GM23338 (cell line): ENCODE measurements at regions not wholly inside any gene's neighbourhood (a gene's known extent, or its start where the extent isn't known, plus 50 kb on each side); places are given as distances from the start of the nearest gene placed in this dataset.

Experiments used
- ATAC-seq: fragments of 200-7000 bp; cut with Tn5 transposase; 3 replicates; pipeline ENCODE4 v1.9.1; 2020
- DNase-seq: peaks from one replicate; pipeline ENCODE4 v3.0.0-alpha.2; 2015; ENCODE audit warnings: low spot score
- H2AFZ ChIP-seq: fragments of 200-600 bp; sonication (generic); 2 replicates; pipeline ENCODE4 v1.8.0; 2016; ENCODE audit warnings: antibody characterized with exemption, mild to moderate bottlenecking, moderate library complexity
- H3F3A ChIP-seq: fragments of 200-600 bp; sonication (generic); replicated peaks from 2 replicates; pipeline ENCODE4 v1.8.0; 2017; ENCODE audit warnings: antibody characterized with exemption, mixed run types, low read depth
- H3K27ac ChIP-seq: fragments of 200-600 bp; sonication (generic); 2 replicates; pipeline ENCODE4 v1.6.1; 2016; ENCODE audit warnings: low read depth
- H3K27me3 ChIP-seq: fragments of 200-600 bp; sonication (generic); 2 replicates; pipeline ENCODE4 v1.8.0; 2016; ENCODE audit warnings: mild to moderate bottlenecking, mixed run types, moderate library complexity; ENCODE audit not compliant: insufficient read depth
- H3K36me3 ChIP-seq: fragments of 200-600 bp; sonication (generic); 2 replicates; pipeline ENCODE4 v1.8.0; 2016; ENCODE audit warnings: mild to moderate bottlenecking; ENCODE audit not compliant: insufficient read depth
- H3K4me1 ChIP-seq: fragments of 200-600 bp; sonication (generic); 2 replicates; pipeline ENCODE4 v1.8.0; 2016; ENCODE audit warnings: mild to moderate bottlenecking, moderate library complexity; ENCODE audit not compliant: insufficient read depth
- H3K4me2 ChIP-seq: fragments of 200-600 bp; sonication (generic); 2 replicates; pipeline ENCODE4 v1.7.1; 2017; ENCODE audit warnings: mixed run types
- H3K4me3 ChIP-seq: fragments of 200-600 bp; sonication (generic); 2 replicates; pipeline ENCODE4 v1.6.1; 2016; ENCODE audit warnings: mixed run types
- H3K79me2 ChIP-seq: fragments of 200-600 bp; sonication (generic); replicated peaks from 2 replicates; pipeline ENCODE4 v1.8.0; 2017; ENCODE audit warnings: mild to moderate bottlenecking; ENCODE audit not compliant: insufficient read depth
- H3K9me2 ChIP-seq: fragments of 200-600 bp; sonication (generic); 2 replicates; pipeline ENCODE4 v1.8.0; 2017; ENCODE audit not compliant: insufficient read depth
- H4K20me1 ChIP-seq: fragments of 200-600 bp; sonication (generic); replicated peaks from 2 replicates; pipeline ENCODE4 v1.8.0; 2017; ENCODE audit warnings: mild to moderate bottlenecking; ENCODE audit not compliant: insufficient read depth
- H3K27ac Mint-ChIP-seq: 2 replicates; pipeline ENCODE4 v1.8.0; 2020; ENCODE audit warnings: inconsistent platforms, mild to moderate bottlenecking, moderate library complexity, mixed read lengths
- H3K27me3 Mint-ChIP-seq: 3 replicates; pipeline ENCODE4 v1.8.0; 2022; ENCODE audit warnings: low read depth, mild to moderate bottlenecking, moderate library complexity, mixed read lengths, inconsistent platforms; ENCODE audit not compliant: insufficient read depth, poor library complexity
- H3K36me3 Mint-ChIP-seq: 3 replicates; pipeline ENCODE4 v1.8.0; 2021; ENCODE audit warnings: low read depth, mild to moderate bottlenecking, inconsistent platforms, moderate library complexity, mixed read lengths
- H3K4me1 Mint-ChIP-seq: 3 replicates; pipeline ENCODE4 v1.8.0; 2020; ENCODE audit warnings: mild to moderate bottlenecking, inconsistent platforms, mixed read lengths
- H3K4me3 Mint-ChIP-seq: 3 replicates; pipeline ENCODE4 v1.8.0; 2021; ENCODE audit warnings: moderate library complexity, mild to moderate bottlenecking, inconsistent platforms, mixed read lengths
- H3K9me3 Mint-ChIP-seq: 3 replicates; pipeline ENCODE4 v1.8.0; 2020; ENCODE audit warnings: moderate library complexity, mild to moderate bottlenecking, inconsistent platforms, mixed read lengths
- ETS1 ChIP-seq: IDR thresholded peaks from 2 replicates; pipeline ENCODE4 v1.6.1; 2016; ENCODE audit warnings: antibody characterized with exemption
- EZH2 ChIP-seq: fragments of 200-600 bp; sonication (generic); IDR thresholded peaks from one replicate; pipeline ENCODE4 v1.8.0; 2017; ENCODE audit warnings: antibody characterized with exemption, mild to moderate bottlenecking, low read depth; ENCODE audit not compliant: unreplicated experiment
- EZH2phosphoT487 ChIP-seq: fragments of 200-600 bp; sonication (generic); IDR thresholded peaks from one replicate; pipeline ENCODE4 v1.8.1; 2018; ENCODE audit warnings: antibody characterized with exemption; ENCODE audit not compliant: unreplicated experiment
- JUNB ChIP-seq: IDR thresholded peaks from one replicate; pipeline ENCODE4 v1.6.1; 2016; ENCODE audit warnings: antibody characterized with exemption; ENCODE audit not compliant: unreplicated experiment
- NANOG ChIP-seq: IDR thresholded peaks from 2 replicates; pipeline ENCODE4 v1.6.1; 2016; ENCODE audit warnings: antibody characterized with exemption, borderline replicate concordance
- REST ChIP-seq: IDR thresholded peaks from one replicate; pipeline ENCODE4 v1.6.1; 2018; ENCODE audit warnings: antibody characterized with exemption; ENCODE audit not compliant: unreplicated experiment
- ZNF114 ChIP-seq: fragments of 250-450 bp; sonication (Bioruptor Pico); IDR thresholded peaks from 2 replicates; pipeline ENCODE4 v1.5.0; 2020; ENCODE audit warnings: mild to moderate bottlenecking, moderate library complexity
- TF ChIP-seq, protein P1 (sequence below): fragments of 250-450 bp; sonication (Bioruptor Pico); IDR thresholded peaks from 2 replicates; pipeline ENCODE4 v1.5.0; 2020; ENCODE audit warnings: mild to moderate bottlenecking, moderate library complexity

DNA sequence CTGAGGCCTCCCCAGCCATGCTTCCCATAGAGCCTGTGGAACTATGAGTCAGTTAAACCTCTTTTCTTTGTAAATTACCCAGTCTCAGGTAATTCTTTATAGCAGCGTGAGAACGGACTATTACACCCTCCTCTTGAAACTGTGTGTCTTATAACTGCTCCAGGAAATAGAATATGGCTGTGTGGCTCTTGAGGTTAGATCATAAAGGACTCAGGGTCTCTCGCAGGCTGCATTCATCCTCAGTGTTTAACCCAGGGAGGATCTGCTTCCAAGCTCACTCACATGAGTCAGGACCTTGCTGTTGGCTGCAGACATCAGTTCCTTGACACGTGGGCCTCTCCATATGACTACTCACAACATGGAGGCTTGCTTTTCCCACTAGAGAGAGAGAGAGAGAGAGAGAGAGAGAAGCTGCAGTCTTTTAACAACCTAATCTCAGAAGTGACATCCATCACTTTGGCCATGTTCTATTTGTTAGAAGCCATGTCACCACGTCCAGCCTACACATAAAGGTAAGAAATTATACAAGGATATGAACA lies 114.3 kb upstream of the UBE2E1 start (continued):
- TF ChIP-seq, protein P1, sequence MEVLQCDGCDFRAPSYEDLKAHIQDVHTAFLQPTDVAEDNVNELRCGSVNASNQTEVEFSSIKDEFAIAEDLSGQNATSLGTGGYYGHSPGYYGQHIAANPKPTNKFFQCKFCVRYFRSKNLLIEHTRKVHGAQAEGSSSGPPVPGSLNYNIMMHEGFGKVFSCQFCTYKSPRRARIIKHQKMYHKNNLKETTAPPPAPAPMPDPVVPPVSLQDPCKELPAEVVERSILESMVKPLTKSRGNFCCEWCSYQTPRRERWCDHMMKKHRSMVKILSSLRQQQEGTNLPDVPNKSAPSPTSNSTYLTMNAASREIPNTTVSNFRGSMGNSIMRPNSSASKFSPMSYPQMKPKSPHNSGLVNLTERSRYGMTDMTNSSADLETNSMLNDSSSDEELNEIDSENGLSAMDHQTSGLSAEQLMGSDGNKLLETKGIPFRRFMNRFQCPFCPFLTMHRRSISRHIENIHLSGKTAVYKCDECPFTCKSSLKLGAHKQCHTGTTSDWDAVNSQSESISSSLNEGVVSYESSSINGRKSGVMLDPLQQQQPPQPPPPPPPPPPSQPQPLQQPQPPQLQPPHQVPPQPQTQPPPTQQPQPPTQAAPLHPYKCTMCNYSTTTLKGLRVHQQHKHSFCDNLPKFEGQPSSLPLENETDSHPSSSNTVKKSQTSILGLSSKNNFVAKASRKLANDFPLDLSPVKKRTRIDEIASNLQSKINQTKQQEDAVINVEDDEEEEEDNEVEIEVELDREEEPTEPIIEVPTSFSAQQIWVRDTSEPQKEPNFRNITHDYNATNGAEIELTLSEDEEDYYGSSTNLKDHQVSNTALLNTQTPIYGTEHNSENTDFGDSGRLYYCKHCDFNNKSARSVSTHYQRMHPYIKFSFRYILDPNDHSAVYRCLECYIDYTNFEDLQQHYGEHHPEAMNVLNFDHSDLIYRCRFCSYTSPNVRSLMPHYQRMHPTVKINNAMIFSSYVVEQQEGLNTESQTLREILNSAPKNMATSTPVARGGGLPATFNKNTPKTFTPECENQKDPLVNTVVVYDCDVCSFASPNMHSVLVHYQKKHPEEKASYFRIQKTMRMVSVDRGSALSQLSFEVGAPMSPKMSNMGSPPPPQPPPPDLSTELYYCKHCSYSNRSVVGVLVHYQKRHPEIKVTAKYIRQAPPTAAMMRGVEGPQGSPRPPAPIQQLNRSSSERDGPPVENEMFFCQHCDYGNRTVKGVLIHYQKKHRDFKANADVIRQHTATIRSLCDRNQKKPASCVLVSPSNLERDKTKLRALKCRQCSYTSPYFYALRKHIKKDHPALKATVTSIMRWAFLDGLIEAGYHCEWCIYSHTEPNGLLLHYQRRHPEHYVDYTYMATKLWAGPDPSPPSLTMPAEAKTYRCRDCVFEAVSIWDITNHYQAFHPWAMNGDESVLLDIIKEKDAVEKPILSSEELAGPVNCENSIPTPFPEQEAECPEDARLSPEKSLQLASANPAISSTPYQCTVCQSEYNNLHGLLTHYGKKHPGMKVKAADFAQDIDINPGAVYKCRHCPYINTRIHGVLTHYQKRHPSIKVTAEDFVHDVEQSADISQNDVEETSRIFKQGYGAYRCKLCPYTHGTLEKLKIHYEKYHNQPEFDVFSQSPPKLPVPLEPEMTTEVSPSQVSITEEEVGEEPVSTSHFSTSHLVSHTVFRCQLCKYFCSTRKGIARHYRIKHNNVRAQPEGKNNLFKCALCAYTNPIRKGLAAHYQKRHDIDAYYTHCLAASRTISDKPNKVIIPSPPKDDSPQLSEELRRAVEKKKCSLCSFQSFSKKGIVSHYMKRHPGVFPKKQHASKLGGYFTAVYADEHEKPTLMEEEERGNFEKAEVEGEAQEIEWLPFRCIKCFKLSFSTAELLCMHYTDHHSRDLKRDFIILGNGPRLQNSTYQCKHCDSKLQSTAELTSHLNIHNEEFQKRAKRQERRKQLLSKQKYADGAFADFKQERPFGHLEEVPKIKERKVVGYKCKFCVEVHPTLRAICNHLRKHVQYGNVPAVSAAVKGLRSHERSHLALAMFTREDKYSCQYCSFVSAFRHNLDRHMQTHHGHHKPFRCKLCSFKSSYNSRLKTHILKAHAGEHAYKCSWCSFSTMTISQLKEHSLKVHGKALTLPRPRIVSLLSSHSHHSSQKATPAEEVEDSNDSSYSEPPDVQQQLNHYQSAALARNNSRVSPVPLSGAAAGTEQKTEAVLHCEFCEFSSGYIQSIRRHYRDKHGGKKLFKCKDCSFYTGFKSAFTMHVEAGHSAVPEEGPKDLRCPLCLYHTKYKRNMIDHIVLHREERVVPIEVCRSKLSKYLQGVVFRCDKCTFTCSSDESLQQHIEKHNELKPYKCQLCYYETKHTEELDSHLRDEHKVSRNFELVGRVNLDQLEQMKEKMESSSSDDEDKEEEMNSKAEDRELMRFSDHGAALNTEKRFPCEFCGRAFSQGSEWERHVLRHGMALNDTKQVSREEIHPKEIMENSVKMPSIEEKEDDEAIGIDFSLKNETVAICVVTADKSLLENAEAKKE (CRISPR knock-in tag) = no peak
- no peak for TF ChIP-seq NANOG

GRCh38 chr3:23696842-23697241 lies 108.9 kb upstream of the UBE2E1 start:
- no peaks in the 10 kb centered on the region for H3K27me3 ChIP-seq
- H3K4me3 ChIP-seq = no peak overlapping the region
- no peaks in the 10 kb centered on the region for H4K20me1 ChIP-seq
- H3K9me3 Mint-ChIP-seq = no peaks in the 10 kb centered on the region
- no peak for DNase-seq
- H3K27ac Mint-ChIP-seq = no peak overlapping the region
- no peaks in the 10 kb centered on the region for H3K36me3 Mint-ChIP-seq
- H3K4me2 ChIP-seq = no peak overlapping the region
- no peaks in the 10 kb centered on the region for H3F3A ChIP-seq
- no peaks in the 10 kb centered on the region for H3K79me2 ChIP-seq
- no peak overlapping the region for H3K4me3 Mint-ChIP-seq
- H3K4me1 ChIP-seq = peaks cover 4% of the 10 kb centered on the region; the same call in 1 of the 2 replicates
- ATAC-seq = no peak
- no peaks in the 10 kb centered on the region for H3K36me3 ChIP-seq
- peaks cover 13% of the 10 kb centered on the region for H3K4me1 Mint-ChIP-seq
- no peaks in the 10 kb centered on the region; the same call in 1 of the 2 replicates for H3K9me2 ChIP-seq
- no peak overlapping the region for H3K27ac ChIP-seq
- H2AFZ ChIP-seq = no peak overlapping the region
- H3K27me3 Mint-ChIP-seq = peaks cover 1% of the 10 kb centered on the region
- TF ChIP-seq EZH2 = no peak
- TF ChIP-seq REST = no peak
- no peak for TF ChIP-seq ETS1
- TF ChIP-seq ZNF114 (CRISPR knock-in tag) = no peak
- no peak for TF ChIP-seq JUNB
- TF ChIP-seq EZH2phosphoT487 = no peak
